ENCODE measurements at regions not wholly inside any gene's neighbourhood (a gene's known extent, or its start where the extent isn't known, plus 50 kb on each side); places are given as distances from the start of the nearest gene placed in this dataset.

DNA sequence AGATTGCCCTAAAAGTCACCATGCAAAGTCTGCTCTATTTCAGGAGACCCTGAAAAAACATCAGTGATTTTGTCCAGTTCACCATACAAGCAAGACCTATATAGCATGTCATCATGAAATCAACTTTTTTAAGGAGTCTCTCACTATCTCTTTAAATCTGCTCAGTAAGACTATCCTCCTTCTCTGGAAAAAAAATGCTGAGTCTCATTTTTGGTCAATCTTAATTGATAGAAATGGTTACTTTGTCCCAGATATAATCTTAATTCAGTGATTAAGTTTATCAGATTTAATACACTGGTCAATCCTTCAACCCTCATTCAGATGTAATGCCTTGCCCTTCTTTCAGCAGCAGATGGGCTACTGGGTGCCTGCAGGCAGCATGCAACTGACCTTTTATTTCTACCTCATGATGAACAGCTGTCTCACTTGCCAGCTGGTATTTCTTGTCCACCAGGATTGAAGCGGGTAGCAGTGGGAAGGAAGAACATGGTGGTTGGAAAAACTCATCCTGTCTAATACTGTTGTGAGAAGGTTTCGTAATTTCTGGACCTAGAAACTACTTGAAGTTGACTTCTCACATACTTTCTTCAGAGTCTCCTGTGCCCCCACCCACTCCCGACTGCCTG lies 375.3 kb downstream of the DNAH5 start:
- no peak for DNase-seq (ENCODE audit: low spot score)
- in situ Hi-C loops (cut with MboI; ENCODE audit: low sequenced_read_pairs, unreplicated experiment): no loop called here
- TF ChIP-seq, protein P1, sequence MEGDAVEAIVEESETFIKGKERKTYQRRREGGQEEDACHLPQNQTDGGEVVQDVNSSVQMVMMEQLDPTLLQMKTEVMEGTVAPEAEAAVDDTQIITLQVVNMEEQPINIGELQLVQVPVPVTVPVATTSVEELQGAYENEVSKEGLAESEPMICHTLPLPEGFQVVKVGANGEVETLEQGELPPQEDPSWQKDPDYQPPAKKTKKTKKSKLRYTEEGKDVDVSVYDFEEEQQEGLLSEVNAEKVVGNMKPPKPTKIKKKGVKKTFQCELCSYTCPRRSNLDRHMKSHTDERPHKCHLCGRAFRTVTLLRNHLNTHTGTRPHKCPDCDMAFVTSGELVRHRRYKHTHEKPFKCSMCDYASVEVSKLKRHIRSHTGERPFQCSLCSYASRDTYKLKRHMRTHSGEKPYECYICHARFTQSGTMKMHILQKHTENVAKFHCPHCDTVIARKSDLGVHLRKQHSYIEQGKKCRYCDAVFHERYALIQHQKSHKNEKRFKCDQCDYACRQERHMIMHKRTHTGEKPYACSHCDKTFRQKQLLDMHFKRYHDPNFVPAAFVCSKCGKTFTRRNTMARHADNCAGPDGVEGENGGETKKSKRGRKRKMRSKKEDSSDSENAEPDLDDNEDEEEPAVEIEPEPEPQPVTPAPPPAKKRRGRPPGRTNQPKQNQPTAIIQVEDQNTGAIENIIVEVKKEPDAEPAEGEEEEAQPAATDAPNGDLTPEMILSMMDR (IDR thresholded peaks at IDR 0.05; ENCODE audit: borderline replicate concordance, control extremely low read depth, extremely low read depth, insufficient read depth, missing control alignments): no peak

DNA sequence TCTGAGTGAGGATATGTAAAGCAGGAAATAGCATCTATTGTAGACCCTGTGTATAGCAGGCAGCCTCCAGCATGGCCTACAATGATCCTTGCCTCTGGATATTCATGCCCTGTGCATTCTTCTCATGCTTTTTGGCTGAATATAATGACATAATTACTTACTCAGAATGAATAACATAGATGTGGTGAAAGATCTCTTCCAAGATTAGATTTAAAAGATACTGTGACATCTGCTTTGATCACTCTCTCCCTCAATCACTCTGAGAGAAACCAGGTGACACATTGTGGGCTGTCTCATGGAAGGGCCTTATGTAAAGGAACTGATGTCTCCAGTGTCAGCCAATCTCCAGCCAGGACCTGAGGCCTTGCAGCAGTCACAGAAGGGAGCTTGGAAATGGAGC lies 376.7 kb downstream of the DNAH5 start:
- in situ Hi-C loops (cut with MboI; ENCODE audit: low sequenced_read_pairs, unreplicated experiment): no loop called here
- TF ChIP-seq, protein P1 (IDR thresholded peaks at IDR 0.05; ENCODE audit: borderline replicate concordance, control extremely low read depth, extremely low read depth, insufficient read depth, missing control alignments): no peak

DNA sequence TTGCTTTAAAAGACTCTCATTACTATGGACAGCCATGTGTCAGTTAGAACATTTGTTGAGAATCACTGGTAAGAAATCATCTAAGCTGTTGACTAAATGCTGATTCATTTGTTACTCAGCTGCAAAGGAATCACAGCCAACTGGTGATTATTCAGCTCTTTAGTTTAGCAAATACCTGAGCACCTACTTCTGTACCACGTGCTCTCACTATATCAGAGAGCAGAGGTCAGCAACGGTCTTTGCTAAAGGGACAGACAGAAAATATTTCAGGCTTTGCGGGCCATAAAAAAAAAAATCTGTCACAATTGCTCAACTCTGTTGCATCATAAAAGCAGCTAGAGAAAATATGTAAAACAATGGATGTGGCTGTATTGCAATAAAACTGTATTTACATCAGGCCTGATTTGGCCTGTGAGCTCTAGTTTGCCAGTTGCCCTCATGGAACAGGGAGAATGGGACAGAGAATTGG lies 377.6 kb downstream of the DNAH5 start:
- TF ChIP-seq, protein P1 (IDR thresholded peaks at IDR 0.05; ENCODE audit: borderline replicate concordance, control extremely low read depth, extremely low read depth, insufficient read depth, missing control alignments): no peak
- DNase-seq (ENCODE audit: low spot score): no peak
- in situ Hi-C loops (cut with MboI; ENCODE audit: low sequenced_read_pairs, unreplicated experiment): no loop called here

More for the DNA sequence above, 376.7 kb downstream of the DNAH5 start:
- no peak for DNase-seq (ENCODE audit: low spot score)

DNA sequence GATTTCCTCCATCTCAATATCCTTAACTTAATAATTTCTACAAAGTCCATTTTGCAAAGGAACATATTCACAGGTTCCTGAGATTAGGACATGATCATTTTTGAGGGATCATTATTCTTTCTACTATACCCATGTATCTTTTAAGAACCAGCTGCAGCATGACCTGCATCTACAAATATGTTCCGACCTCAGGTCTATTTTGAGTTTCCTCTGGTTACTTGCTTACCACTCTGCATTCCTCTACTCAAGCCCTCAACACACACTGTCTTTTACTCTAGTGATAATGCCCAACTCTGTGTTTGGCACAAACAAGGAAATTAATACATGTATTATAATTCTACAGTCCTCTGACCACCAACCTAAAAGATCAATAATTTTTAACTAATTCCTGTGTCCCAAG lies 386.1 kb downstream of the DNAH5 start:
- in situ Hi-C loops (cut with MboI; ENCODE audit: low sequenced_read_pairs, unreplicated experiment): no loop called here
- TF ChIP-seq, protein P1 (IDR thresholded peaks at IDR 0.05; ENCODE audit: borderline replicate concordance, control extremely low read depth, extremely low read depth, insufficient read depth, missing control alignments): no peak
- DNase-seq (ENCODE audit: low spot score): no peak

DNA sequence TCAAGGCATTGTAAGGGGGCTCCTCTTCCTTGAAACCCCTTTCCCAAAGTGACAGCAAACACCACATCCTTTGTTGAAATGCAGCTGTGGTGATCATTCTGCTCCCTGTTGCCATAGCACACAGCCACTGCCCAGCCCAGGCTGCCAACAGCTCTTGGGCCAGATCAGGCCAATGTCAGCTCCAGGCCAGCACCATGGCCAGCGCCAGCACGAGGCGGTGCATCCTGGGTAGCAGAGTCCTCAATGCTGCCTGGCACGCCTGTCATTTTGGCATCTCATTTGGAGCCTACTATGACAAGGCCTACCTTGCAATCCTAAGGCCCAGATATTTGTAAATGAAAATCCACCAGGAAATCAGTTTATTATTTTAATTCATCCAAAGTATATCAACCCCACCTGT lies 390.6 kb downstream of the DNAH5 start:
- TF ChIP-seq, protein P1 (IDR thresholded peaks at IDR 0.05; ENCODE audit: borderline replicate concordance, control extremely low read depth, extremely low read depth, insufficient read depth, missing control alignments): no peak
- DNase-seq (ENCODE audit: low spot score): no peak
- in situ Hi-C loops (cut with MboI; ENCODE audit: low sequenced_read_pairs, unreplicated experiment): no loop called here

DNA sequence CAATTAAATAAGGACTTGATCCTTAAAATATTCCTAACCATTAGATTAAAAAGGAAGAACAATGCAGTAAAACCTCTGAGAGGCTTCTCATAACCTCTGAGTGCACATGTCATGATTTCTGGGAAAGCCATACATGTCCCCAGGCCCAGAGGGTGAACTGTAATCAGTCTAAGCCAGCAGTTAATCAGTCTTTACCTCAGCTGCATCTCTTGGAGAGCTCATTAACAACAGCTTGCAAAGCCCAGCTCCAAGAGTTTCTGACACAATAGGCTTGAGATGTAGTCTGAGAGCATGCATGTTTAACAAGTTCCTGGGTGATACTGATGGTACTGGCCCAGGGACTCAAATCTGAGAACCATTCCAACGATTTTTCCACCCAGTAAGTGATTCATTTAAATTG lies 392.1 kb downstream of the DNAH5 start:
- in situ Hi-C loops (cut with MboI; ENCODE audit: low sequenced_read_pairs, unreplicated experiment): no loop called here
- no peak for DNase-seq (ENCODE audit: low spot score)
- TF ChIP-seq, protein P1 (IDR thresholded peaks at IDR 0.05; ENCODE audit: borderline replicate concordance, control extremely low read depth, extremely low read depth, insufficient read depth, missing control alignments): no peak

All from GM13976 (cell line).